NT2/D1 (cell line): ENCODE measurements at regions not wholly inside any gene's neighbourhood (a gene's known extent, or its start where the extent isn't known, plus 50 kb on each side); places are given as distances from the start of the nearest gene placed in this dataset.

Experiments
- SUZ12 ChIP-seq: IDR thresholded peaks from 2 replicates; pipeline ENCODE4 v1.6.1; 2011; ENCODE audit not compliant: insufficient read length, insufficient read depth; ENCODE audit errors: extremely low read depth
- YY1 ChIP-seq: IDR thresholded peaks from 2 replicates; pipeline ENCODE4 v1.6.1; 2011; ENCODE audit not compliant: insufficient read length, insufficient read depth
- ZNF274 ChIP-seq: IDR thresholded peaks from 2 replicates; pipeline ENCODE4 v1.6.1; 2011; ENCODE audit warnings: mild to moderate bottlenecking, low read depth, low read length

- TF ChIP-seq ZNF274 (no peak), YY1 (no peak), SUZ12 (no peak)
Measured at GRCh38 chr3:62926494-62926893, 51.3 kb upstream of the CADPS start.
